Mesodermal cell (in vitro differentiated cells): ENCODE measurements at regions not wholly inside any gene's neighbourhood (a gene's known extent, or its start where the extent isn't known, plus 50 kb on each side); places are given as distances from the start of the nearest gene placed in this dataset.

Experiments
- H3K27ac ChIP-seq: 2 replicates; pipeline ENCODE4 v1.7.0; 2013; ENCODE audit warnings: mild to moderate bottlenecking, low read depth, low read length, moderate library complexity; ENCODE audit not compliant: severe bottlenecking
- H3K36me3 ChIP-seq: 2 replicates; pipeline ENCODE4 v1.7.1; 2013; ENCODE audit warnings: mild to moderate bottlenecking, low read length, moderate library complexity; ENCODE audit not compliant: control insufficient read depth, insufficient read depth
- H3K4me1 ChIP-seq: one replicate; pipeline ENCODE4 v1.7.1; 2013; ENCODE audit warnings: mild to moderate bottlenecking, low read length; ENCODE audit not compliant: insufficient read depth, control insufficient read depth, poor library complexity, severe bottlenecking
- H3K4me3 ChIP-seq: 2 replicates; pipeline ENCODE4 v1.7.0; 2013; ENCODE audit warnings: low read length, control low read depth, mild to moderate bottlenecking; ENCODE audit not compliant: insufficient read depth, poor library complexity, severe bottlenecking; ENCODE audit errors: extremely low read depth
- H3K9me3 ChIP-seq: 2 replicates; pipeline ENCODE4 v1.7.1; 2013; ENCODE audit warnings: mild to moderate bottlenecking, low read length, moderate library complexity; ENCODE audit not compliant: control insufficient read depth
- WGBS, 2 experiments: methylation state at CpG; one replicate each; pipeline ENCODE4 v1.1.5; 2013; ENCODE audit warnings: missing lambda C conversion rate in 2 of 2; ENCODE audit not compliant: insufficient coverage in 2 of 2; 5-methylcytosine and 5-hydroxymethylcytosine counted together

DNA sequence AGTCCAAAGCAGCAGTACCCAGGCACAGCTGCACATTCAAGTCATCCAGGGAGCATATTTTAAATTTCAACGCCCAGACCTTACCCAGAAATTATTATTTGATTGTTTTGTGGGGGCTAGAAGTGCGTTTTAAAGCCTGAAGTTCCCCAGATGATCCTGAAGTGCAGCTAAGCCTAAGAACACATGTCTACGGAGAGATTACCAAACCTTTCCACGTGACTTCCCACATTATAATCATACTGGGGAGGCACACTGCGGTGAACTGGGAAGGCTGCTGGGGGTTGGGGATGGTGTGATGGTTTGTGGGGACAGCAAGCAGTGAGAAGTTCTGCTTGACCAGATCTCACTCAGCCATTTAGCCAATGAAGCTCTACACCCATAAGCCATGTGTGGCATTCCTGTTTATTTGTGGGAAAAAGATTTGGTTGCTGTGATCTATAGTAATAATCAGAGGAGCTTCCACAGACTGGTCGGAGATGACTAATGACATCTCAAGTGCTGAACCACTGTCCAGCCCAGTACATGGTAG is 93.4 kb upstream of the CDH6 start:
- Histone ChIP-seq H3K4me1 (no peaks in the 10 kb centered on the region), H3K27ac (no peak overlapping the region), H3K4me3 (no peak overlapping the region), H3K9me3 (no peaks in the 10 kb centered on the region), H3K36me3 (no peaks in the 10 kb centered on the region)
- 87 to 88% methylated on average over 1 to 3 of the region's 6 CpGs for WGBS, 2 experiments

- Histone ChIP-seq H3K27ac (no peak overlapping the region), H3K4me1 (no peaks in the 10 kb centered on the region), H3K36me3 (no peaks in the 10 kb centered on the region), H3K9me3 (no peaks in the 10 kb centered on the region), H3K4me3 (no peak overlapping the region)
- WGBS, 2 experiments: 0 to 100% methylated on average over 1 to 2 of the region's 4 CpGs
Observed at GRCh38 chr5:31098811-31099210, 94.7 kb upstream of the CDH6 start.

GRCh38 chr5:31097851-31098250 is 95.6 kb upstream of the CDH6 start:
- Histone ChIP-seq H3K4me1 (no peaks in the 10 kb centered on the region), H3K4me3 (no peak overlapping the region), H3K9me3 (no peaks in the 10 kb centered on the region)

DNA sequence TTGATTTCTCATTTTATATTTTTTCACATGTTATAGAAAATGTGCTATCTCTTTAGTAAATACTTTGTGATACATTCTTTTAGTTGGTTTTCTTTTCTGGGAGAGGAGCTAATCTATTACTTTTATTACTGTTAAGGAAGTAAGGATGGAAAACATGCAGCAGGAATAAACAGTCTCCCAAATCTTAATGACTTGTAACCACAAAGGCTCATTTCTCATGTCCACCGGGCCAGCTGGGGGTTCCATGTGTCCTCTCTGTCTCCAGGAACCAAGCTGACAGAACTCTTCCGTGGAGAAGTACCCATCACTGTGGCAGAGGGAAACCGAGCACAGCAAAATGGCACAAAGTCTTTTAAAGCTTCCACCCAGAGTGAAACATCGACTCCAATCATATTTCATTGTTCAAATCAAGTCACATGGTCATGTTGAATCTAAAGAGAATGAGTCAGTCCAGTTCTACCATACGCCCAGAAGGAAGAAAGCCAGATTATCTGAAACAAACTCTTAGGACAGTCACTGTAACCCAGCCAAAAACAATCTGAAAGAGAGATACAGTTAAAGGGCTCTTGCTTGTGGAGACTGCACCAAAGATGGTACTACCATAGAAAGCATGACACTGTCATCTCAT is 97.1 kb upstream of the CDH6 start:
- WGBS, 2 experiments: 92 to 100% methylated on average over 1 to 4 of the region's 5 CpGs
- H3K4me3 ChIP-seq: no peak overlapping the region
- H3K27ac ChIP-seq: no peak overlapping the region
- no peaks in the 10 kb centered on the region for H3K4me1 ChIP-seq
- H3K36me3 ChIP-seq: no peaks in the 10 kb centered on the region
- H3K9me3 ChIP-seq: no peaks in the 10 kb centered on the region

More at GRCh38 chr5:31097851-31098250, 95.6 kb upstream of the CDH6 start:
- Histone ChIP-seq H3K27ac (no peak overlapping the region), H3K36me3 (no peaks in the 10 kb centered on the region)

GRCh38 chr5:31095796-31096195 is 97.7 kb upstream of the CDH6 start:
- Histone ChIP-seq H3K27ac (no peak overlapping the region), H3K36me3 (no peaks in the 10 kb centered on the region), H3K4me1 (no peaks in the 10 kb centered on the region), H3K4me3 (no peak overlapping the region), H3K9me3 (no peaks in the 10 kb centered on the region)
- no CpG with 5 or more reads among the region's 1 CpG for WGBS, 2 experiments

DNA sequence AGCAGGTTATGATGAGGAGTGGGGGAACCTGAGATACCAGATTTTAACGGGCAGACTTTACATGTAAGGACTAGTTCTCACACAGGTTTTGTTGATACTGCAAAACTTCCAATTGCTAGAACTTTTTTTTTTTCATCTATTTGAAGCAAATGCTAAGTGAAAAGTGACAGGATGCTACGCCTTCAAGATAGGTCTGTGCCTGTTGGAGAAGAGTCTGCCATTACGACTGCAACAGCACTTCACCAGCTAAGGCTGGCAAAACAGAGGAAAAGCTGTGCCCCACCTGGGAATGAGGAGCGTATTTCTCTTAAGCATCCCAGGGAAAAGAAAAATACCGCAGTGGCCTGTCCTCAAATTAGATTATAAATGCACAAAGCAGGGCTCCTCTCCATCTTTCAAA is 102.0 kb upstream of the CDH6 start:
- H3K9me3 ChIP-seq: no peaks in the 10 kb centered on the region
- 89 to 100% methylated on average over 4 of the region's 5 CpGs for WGBS, 2 experiments
- H3K4me3 ChIP-seq: no peak overlapping the region

DNA sequence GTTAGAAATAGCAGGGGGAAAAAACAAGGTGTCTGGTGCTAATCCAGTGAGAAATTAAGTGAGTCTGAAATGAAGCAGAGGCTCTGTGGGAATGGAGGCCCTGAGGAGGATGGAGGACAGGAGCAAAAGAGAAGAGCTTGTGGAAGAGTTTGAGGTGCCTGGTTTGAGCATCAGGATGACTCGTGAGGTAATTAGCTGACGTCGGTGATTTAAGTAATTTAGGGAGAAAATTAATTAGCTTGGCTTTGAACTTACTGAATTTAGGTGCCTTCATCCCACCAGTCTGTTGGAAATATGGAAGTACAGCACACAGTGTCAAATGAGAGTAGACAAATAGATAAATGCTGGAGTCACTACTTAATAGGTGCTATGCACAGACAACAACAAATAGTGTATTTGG is 103.0 kb upstream of the CDH6 start:
- no peaks in the 10 kb centered on the region for H3K9me3 ChIP-seq
- no peak overlapping the region for H3K4me3 ChIP-seq
- 85 to 100% methylated on average over 3 of the region's 3 CpGs for WGBS, 2 experiments
- H3K27ac ChIP-seq: no peak overlapping the region
- H3K36me3 ChIP-seq: no peaks in the 10 kb centered on the region
- no peaks in the 10 kb centered on the region for H3K4me1 ChIP-seq

More for the DNA sequence above, 102.0 kb upstream of the CDH6 start:
- Histone ChIP-seq H3K27ac (no peak overlapping the region), H3K36me3 (no peaks in the 10 kb centered on the region), H3K4me1 (no peaks in the 10 kb centered on the region)

DNA sequence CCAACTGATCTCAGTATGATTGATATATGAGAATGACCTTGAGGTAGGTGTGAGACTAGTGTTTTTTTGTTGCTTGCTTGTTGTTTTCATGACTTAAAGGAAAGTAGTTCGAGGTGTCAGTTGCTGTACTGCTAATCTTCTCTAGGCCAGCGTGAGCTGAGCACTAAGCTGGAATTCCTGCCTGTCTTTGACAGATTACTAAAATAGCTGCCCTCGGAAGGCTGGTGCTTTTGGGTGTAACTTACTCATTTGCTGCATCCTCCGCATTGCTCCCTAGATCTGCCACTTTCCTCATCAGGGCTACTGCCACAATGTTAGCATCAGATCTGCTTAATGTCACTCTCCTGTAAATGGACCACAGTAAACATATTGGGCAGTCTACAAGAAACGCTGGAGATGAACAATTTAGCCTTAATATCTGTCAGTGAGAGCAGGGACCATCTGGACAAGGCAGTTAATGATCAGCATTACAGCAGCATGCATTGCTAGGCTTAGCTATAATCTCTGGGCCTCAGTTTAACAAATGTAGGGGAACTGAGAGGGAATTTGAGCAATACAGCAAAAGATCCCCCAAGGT is 106.6 kb upstream of the CDH6 start:
- H3K4me3 ChIP-seq: no peak overlapping the region
- no peaks in the 10 kb centered on the region for H3K4me1 ChIP-seq
- H3K9me3 ChIP-seq: no peaks in the 10 kb centered on the region
- H3K36me3 ChIP-seq: no peaks in the 10 kb centered on the region
- H3K27ac ChIP-seq: no peak overlapping the region
- WGBS, 2 experiments: 76 to 95% methylated on average over 5 of the region's 5 CpGs

- H3K9me3 ChIP-seq: no peaks in the 10 kb centered on the region
- 90 to 93% methylated on average over 3 of the region's 5 CpGs for WGBS, 2 experiments
- no peaks in the 10 kb centered on the region for H3K4me1 ChIP-seq
- H3K4me3 ChIP-seq: no peak overlapping the region
- no peaks in the 10 kb centered on the region for H3K36me3 ChIP-seq
- H3K27ac ChIP-seq: no peak overlapping the region
Observed at GRCh38 chr5:31084871-31085270, 108.6 kb upstream of the CDH6 start.

GRCh38 chr5:31083364-31083763 is 110.1 kb upstream of the CDH6 start:
- no peak overlapping the region for H3K4me3 ChIP-seq
- H3K27ac ChIP-seq: no peak overlapping the region
- WGBS, 2 experiments: 89 to 100% methylated on average over 1 to 2 of the region's 2 CpGs
- no peaks in the 10 kb centered on the region for H3K4me1 ChIP-seq
- no peaks in the 10 kb centered on the region for H3K9me3 ChIP-seq
- H3K36me3 ChIP-seq: no peaks in the 10 kb centered on the region

GRCh38 chr5:31079668-31080067 is 113.8 kb upstream of the CDH6 start:
- Histone ChIP-seq H3K36me3 (no peaks in the 10 kb centered on the region), H3K4me1 (no peaks in the 10 kb centered on the region), H3K27ac (no peak overlapping the region), H3K9me3 (peaks cover 7% of the 10 kb centered on the region), H3K4me3 (no peak overlapping the region)
- WGBS, 2 experiments: 83% methylated on average over 1 of the region's 2 CpGs; no CpG with 5 or more reads in 1 of the 2 experiments
